ENCODE measurements at regions not wholly inside any gene's neighbourhood (a gene's known extent, or its start where the extent isn't known, plus 50 kb on each side); places are given as distances from the start of the nearest gene placed in this dataset.

DNA sequence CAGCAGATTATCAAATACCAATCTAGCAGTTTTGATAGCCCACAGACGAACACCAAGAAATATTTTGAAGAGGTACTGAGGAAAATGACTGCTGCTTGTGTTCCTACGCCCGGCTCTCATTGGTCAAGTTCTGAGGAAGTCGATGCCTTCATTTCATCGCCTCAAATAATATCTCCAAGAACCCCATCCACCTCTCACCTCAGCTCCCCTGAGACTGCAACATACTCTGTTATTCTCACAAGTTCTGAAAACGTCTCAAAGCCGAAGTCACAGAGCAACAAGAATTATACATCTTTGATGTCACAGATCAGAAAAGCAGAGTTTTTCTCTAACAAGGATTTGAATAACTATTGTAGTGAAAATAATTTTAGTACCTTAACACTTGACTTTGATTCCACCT lies 55.5 kb upstream of the BCAT1 start:
- TF ChIP-seq CTCF (IDR thresholded peaks at IDR 0.05; ENCODE audit: insufficient read depth, low read length) (no peak), REST (IDR thresholded peaks at IDR 0.05; ENCODE audit: insufficient replicate concordance, low read depth) (no peak), POLR2AphosphoS5 (IDR thresholded peaks at IDR 0.05; ENCODE audit: low read depth) (no peak)

Measured in HL-60 (cell line).